ENCODE measurements at regions not wholly inside any gene's neighbourhood (a gene's known extent, or its start where the extent isn't known, plus 50 kb on each side); places are given as distances from the start of the nearest gene placed in this dataset.

GRCh38 chr15:61682891-61683735 is 377.1 kb downstream of the VPS13C start:
- H3K23ac ChIP-seq (ENCODE audit: insufficient read length, low read depth, low read length): no peak overlapping the region
- no peak overlapping the region for H2BK20ac ChIP-seq (ENCODE audit: low read depth, low read length, poor library complexity, severe bottlenecking)
- no peak overlapping the region for H3K27ac ChIP-seq (ENCODE audit: insufficient read length, low read depth, low read length)
- no peak overlapping the region for H3K4ac ChIP-seq (ENCODE audit: low read depth, low read length)
- Mint-ChIP-seq H3K4me1 (peaks cover 31 to 36% of the 10 kb centered on the region in 2 experiments), H3K4me3 (no peak overlapping the region), H3K9me3 (peaks cover 0 to 4% of the 10 kb centered on the region in 2 experiments; a peak in 3 of 5 replicates), H3K27ac (0 out of 7 replicates have a peak overlapping the region, but pooled peaks of 1 of the 3 experiments have one; percentile 33), H3K36me3 (ENCODE audit: insufficient read depth in 1 of 3, low read depth in 3 of 3) (no peaks in the 10 kb centered on the region; a peak in 1 of 7 replicates), H3K27me3 (ENCODE audit: low read depth) (0 out of 2 replicates have a peak, but pooled peaks cover 2% of the 10 kb centered on the region)
- H2BK5ac ChIP-seq (ENCODE audit: insufficient read length, low read length): no peak overlapping the region
- H2BK15ac ChIP-seq (ENCODE audit: low read depth, low read length): no peak overlapping the region
- H2BK120ac ChIP-seq (ENCODE audit: low read depth, low read length, poor library complexity, severe bottlenecking): no peak overlapping the region
- no peak overlapping the region for H2AFZ ChIP-seq (ENCODE audit: low read length)
- DNase-seq: no peak
- no peak overlapping the region for H4K5ac ChIP-seq (ENCODE audit: insufficient read length, low read depth, low read length)
- no peaks in the 10 kb centered on the region for H3K9me3 ChIP-seq (ENCODE audit: control insufficient read depth, low read depth, low read length)
- no peak overlapping the region for H4K91ac ChIP-seq (ENCODE audit: insufficient read length, low read depth, low read length)
- H4K20me1 ChIP-seq (ENCODE audit: control insufficient read depth, insufficient read depth, insufficient read length): no peaks in the 10 kb centered on the region
- no peaks in the 10 kb centered on the region for H3K23me2 ChIP-seq (ENCODE audit: insufficient read length, low read depth, low read length, poor library complexity, severe bottlenecking)
- H3K14ac ChIP-seq (ENCODE audit: insufficient read depth, low read length): no peak overlapping the region
- H3K9ac ChIP-seq (ENCODE audit: extremely low read depth, insufficient read length, low read length): no peak overlapping the region
- WGBS (ENCODE audit: extremely low coverage, insufficient read length, low lambda C conversion rate): no CpG with 5 or more reads among the region's 6 CpGs
- no peaks in the 10 kb centered on the region for H3K79me1 ChIP-seq (ENCODE audit: insufficient read depth, low read depth, low read length, poor library complexity, severe bottlenecking)
- TF ChIP-seq CTCF (conservative IDR thresholded peaks at IDR 0.05): no peak
- H3K4me2 ChIP-seq (ENCODE audit: insufficient read depth, insufficient read length, low read length): no peak overlapping the region
- no peak overlapping the region for H4K8ac ChIP-seq (replicated peaks; ENCODE audit: insufficient read length, low read depth, low read length)
- no peak overlapping the region for H3T11ph ChIP-seq (ENCODE audit: low read length)
- H3K27me3 ChIP-seq (ENCODE audit: insufficient read depth, low read length): no peaks in the 10 kb centered on the region
- no peak overlapping the region for H2AK5ac ChIP-seq (ENCODE audit: insufficient read length, low read length)
- H3K56ac ChIP-seq (ENCODE audit: insufficient read length, low read depth, low read length): no peak overlapping the region
- H3K79me2 ChIP-seq (ENCODE audit: insufficient read depth, low read length): no peaks in the 10 kb centered on the region
- no peak overlapping the region for H2BK12ac ChIP-seq (ENCODE audit: insufficient read length, low read depth, low read length)
- no peak overlapping the region for H3K18ac ChIP-seq (ENCODE audit: insufficient read length, low read depth, low read length)
- peaks cover 6% of the 10 kb centered on the region; the same call in 1 of the 2 replicates for H3K4me1 ChIP-seq (ENCODE audit: insufficient read depth, low read length)
